K562 (cell line): ENCODE measurements at regions not wholly inside any gene's neighbourhood (a gene's known extent, or its start where the extent isn't known, plus 50 kb on each side); places are given as distances from the start of the nearest gene placed in this dataset.
A peak's percentile ranks its signal among the peaks of the same experiment; 100 is the strongest.

Experiments
- ARID3B ChIP-seq: fragments of 250-450 bp; sonication (Bioruptor Pico); IDR thresholded peaks from 2 replicates; pipeline ENCODE4 v1.4.0; 2020; ENCODE audit warnings: borderline replicate concordance
- C11orf30 ChIP-seq: fragments of 450-650 bp; IDR thresholded peaks from 2 replicates; pipeline ENCODE4 v1.6.1; 2016; ENCODE audit warnings: low read depth, mild to moderate bottlenecking
- KLF13 ChIP-seq: fragments of 450-650 bp; IDR thresholded peaks from 2 replicates; pipeline ENCODE4 v1.6.1; 2016; ENCODE audit warnings: missing genetic modification characterization, low read depth, mild to moderate bottlenecking, missing compliant biosample characterization, moderate library complexity, borderline replicate concordance
- MEF2A ChIP-seq: IDR thresholded peaks from 2 replicates; pipeline ENCODE4 v1.6.1; 2011; ENCODE audit warnings: low read depth, mild to moderate bottlenecking, low read length, moderate library complexity; ENCODE audit not compliant: control insufficient read depth
- NFE2L1 ChIP-seq: fragments of 450-650 bp; IDR thresholded peaks from 2 replicates; pipeline ENCODE4 v1.6.1; 2016; ENCODE audit warnings: missing genetic modification characterization, low read depth, mild to moderate bottlenecking, missing compliant biosample characterization, moderate library complexity, borderline replicate concordance
- TAL1 ChIP-seq: fragments of 450-650 bp; IDR thresholded peaks from 2 replicates; pipeline ENCODE4 v1.6.1; 2016; ENCODE audit warnings: mild to moderate bottlenecking
- TSC22D4 ChIP-seq: fragments of 450-650 bp; IDR thresholded peaks from 2 replicates; pipeline ENCODE4 v1.6.1; 2016; ENCODE audit warnings: missing genetic modification characterization, missing biosample characterization, control low read depth
- ZNF316 ChIP-seq: fragments of 450-650 bp; IDR thresholded peaks from 2 replicates; pipeline ENCODE4 v1.6.1; 2016
- ZNF561 ChIP-seq: fragments of 450-650 bp; formaldehyde crosslinking; conservative IDR thresholded peaks from 2 replicates; pipeline ENCODE4 v1.4.0; 2020; ENCODE audit warnings: mild to moderate bottlenecking, moderate library complexity
- ZNF592 ChIP-seq: fragments of 450-650 bp; IDR thresholded peaks from 2 replicates; pipeline ENCODE4 v1.6.1; 2017; ENCODE audit warnings: antibody characterized with exemption, mild to moderate bottlenecking
- ZNF707 ChIP-seq: fragments of 250-450 bp; sonication (Bioruptor Pico); conservative IDR thresholded peaks from 2 replicates; pipeline ENCODE4 v1.8.0; 2022; ENCODE audit warnings: inconsistent platforms, mild to moderate bottlenecking, moderate library complexity
- TF ChIP-seq, protein P1 (sequence below), 2 experiments: fragments of 450-650 bp; formaldehyde crosslinking in 1 of 2; IDR thresholded peaks; 2 replicates each; pipeline versions ENCODE4 v1.4.0 to v1.6.1; 2014 to 2020; ENCODE audit warnings: mild to moderate bottlenecking in 2 of 2, borderline replicate concordance in 1 of 2, low read depth in 1 of 2
- TF ChIP-seq, protein P2 (sequence below): fragments of 450-650 bp; IDR thresholded peaks from 2 replicates; pipeline ENCODE4 v1.7.0; 2016; ENCODE audit warnings: borderline replicate concordance

- TF ChIP-seq ZNF707 (CRISPR knock-in tag): no peak
- no peak for TF ChIP-seq ARID3B (CRISPR knock-in tag)
- TF ChIP-seq ZNF561 (CRISPR knock-in tag): no peak
- TF ChIP-seq TSC22D4 (tag): no peak
- peak; percentile 46; the same call in 1 of the 2 replicates for TF ChIP-seq NFE2L1
- TF ChIP-seq, protein P1, sequence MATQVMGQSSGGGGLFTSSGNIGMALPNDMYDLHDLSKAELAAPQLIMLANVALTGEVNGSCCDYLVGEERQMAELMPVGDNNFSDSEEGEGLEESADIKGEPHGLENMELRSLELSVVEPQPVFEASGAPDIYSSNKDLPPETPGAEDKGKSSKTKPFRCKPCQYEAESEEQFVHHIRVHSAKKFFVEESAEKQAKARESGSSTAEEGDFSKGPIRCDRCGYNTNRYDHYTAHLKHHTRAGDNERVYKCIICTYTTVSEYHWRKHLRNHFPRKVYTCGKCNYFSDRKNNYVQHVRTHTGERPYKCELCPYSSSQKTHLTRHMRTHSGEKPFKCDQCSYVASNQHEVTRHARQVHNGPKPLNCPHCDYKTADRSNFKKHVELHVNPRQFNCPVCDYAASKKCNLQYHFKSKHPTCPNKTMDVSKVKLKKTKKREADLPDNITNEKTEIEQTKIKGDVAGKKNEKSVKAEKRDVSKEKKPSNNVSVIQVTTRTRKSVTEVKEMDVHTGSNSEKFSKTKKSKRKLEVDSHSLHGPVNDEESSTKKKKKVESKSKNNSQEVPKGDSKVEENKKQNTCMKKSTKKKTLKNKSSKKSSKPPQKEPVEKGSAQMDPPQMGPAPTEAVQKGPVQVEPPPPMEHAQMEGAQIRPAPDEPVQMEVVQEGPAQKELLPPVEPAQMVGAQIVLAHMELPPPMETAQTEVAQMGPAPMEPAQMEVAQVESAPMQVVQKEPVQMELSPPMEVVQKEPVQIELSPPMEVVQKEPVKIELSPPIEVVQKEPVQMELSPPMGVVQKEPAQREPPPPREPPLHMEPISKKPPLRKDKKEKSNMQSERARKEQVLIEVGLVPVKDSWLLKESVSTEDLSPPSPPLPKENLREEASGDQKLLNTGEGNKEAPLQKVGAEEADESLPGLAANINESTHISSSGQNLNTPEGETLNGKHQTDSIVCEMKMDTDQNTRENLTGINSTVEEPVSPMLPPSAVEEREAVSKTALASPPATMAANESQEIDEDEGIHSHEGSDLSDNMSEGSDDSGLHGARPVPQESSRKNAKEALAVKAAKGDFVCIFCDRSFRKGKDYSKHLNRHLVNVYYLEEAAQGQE (IDR thresholded peaks at IDR 0.05; ENCODE audit: borderline replicate concordance): no peak
- TF ChIP-seq, protein P1 (CRISPR knock-in tag; IDR thresholded peaks at IDR 0.05; ENCODE audit: low read depth): no peak
- TF ChIP-seq, protein P2, sequence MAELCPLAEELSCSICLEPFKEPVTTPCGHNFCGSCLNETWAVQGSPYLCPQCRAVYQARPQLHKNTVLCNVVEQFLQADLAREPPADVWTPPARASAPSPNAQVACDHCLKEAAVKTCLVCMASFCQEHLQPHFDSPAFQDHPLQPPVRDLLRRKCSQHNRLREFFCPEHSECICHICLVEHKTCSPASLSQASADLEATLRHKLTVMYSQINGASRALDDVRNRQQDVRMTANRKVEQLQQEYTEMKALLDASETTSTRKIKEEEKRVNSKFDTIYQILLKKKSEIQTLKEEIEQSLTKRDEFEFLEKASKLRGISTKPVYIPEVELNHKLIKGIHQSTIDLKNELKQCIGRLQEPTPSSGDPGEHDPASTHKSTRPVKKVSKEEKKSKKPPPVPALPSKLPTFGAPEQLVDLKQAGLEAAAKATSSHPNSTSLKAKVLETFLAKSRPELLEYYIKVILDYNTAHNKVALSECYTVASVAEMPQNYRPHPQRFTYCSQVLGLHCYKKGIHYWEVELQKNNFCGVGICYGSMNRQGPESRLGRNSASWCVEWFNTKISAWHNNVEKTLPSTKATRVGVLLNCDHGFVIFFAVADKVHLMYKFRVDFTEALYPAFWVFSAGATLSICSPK: no peak
- TF ChIP-seq ZNF592: no peak
- no peak for TF ChIP-seq KLF13 (tag)
- no peak for TF ChIP-seq MEF2A
- TF ChIP-seq ZNF316: peak; percentile 86
- peak; percentile 64 for TF ChIP-seq C11orf30
- TF ChIP-seq TAL1: no peak
Measured at GRCh38 chr4:138899999-138900398, 115.6 kb upstream of the NOCT start (continued).
